MV-4-11 (cell line): ENCODE measurements at regions not wholly inside any gene's neighbourhood (a gene's known extent, or its start where the extent isn't known, plus 50 kb on each side); places are given as distances from the start of the nearest gene placed in this dataset.
"Not testable (repeated sequence)": the region's sequence is repeated elsewhere in the genome, so short reads cannot be mapped to it uniquely, and the experiment has no call there.

Experiments used
- DNase-seq: peaks from one replicate; lab custom pipeline; 2025; lab: John Stamatoyannopoulos, UW

DNA sequence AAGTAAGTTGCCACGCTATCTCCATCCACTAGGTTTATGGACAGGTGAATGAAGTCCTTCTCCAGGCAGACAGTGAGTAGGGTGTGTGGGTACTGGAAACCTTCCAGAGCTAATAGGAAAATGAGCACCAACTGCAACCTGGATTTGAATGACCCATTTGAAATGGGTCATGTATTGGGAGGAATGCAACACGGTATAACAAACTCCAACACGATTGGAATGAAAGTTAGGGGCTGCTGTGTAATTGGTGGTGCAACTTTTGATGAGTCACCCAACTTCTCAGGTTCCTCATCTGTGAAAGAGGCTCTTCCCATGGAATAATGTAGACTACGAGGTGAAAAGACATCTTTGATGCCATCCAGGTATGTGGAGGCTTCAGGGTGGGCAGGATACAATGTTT, 241.4 kb upstream of the PODXL start:
- no peak for DNase-seq

DNA sequence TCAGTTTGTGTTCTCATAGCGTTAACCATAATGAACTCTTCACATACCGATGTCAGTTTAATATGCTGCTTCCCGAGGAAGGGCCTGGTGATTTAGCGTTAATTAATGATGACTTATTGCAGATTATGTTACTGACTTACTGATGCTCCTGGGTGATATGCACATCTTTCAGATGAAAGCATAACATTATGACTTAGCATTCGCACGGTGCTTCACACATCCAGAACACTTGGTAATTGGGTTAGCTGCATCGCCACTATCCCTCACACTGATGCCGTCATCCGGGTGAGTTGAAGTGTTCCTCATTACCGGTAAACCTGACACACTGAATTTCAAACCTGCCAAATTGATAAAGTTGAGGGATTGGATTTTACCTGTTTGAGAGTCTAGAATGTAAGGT, 239.0 kb upstream of the PODXL start:
- DNase-seq = no peak

DNA sequence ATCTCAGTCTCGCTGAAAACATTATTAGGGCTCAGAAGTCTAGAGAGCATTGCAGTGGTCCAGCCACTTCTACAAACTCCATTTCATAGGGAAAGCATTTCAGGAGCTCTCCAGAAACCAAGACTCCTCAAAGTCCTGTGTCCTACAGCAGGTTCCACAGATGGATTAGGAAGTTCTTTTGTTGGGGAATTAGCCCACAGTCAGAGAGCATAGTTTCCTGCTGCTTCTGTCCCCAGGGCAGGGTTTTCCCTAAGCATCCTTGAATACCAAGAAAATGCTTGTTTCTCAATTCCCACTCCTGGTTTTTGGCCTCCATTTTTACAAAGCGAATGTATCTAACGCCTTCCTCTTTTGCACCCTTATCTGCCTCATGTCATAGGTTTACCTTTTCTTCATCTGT, 235.9 kb upstream of the PODXL start:
- no peak for DNase-seq

DNA sequence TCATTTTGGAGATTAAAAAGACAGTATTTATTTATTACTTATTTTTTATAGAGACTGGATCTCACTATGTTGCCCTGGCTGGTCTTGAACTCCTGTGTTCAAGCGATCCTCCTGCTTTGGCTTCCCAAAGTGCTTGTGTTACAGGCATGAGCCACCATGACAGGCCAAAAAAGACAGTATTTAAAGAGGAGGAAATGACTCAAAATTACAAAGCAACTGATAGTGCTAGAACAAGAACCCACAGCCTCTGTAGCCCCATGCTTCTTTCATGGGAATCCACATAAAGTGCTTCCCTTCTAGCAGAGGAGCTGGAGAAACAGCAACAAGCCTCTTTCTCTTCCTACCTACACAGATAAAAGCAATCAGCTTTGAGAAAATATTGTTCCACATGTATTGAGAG, 230.7 kb upstream of the PODXL start:
- no peak for DNase-seq

DNA sequence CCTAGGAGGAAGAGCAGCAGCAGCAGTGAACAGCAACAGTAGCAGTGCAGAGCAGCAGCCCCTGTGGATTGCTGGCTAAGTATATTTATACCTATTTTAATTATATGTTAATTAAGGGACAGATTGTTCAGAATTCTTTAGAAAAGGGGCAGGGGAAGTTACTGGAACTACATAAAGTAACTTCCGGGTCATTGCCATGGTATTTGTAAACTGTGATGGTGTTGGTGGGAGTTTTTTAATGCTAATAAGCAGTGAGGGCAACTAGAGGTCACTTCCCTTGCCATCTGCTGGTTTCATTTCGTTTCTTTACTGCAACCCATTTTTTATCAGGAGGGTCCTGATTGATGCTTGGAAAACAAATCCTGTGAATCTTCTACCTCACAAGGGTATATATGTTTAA, 229.8 kb upstream of the PODXL start:
- peak; percentile 44 for DNase-seq

DNA sequence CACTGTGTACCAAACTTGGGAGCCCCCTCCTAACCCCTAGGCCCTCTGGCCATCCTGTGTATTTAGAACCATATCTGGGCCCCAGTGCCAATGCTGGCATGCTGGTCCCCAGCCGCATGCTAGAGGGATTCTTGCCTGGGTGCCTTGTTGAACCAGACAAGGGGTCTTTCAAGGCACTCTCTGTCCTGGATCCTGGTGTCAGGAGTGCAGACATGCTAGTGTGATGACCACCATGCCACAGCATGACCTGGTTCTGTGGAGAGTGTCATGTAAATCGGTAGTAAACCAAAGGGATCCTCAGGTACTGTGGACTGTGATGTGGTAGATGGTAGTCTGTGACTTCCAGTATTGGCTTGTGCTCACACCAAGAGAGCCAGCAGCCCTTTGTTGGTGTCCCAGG, 222.2 kb upstream of the PODXL start:
- DNase-seq = no peak

DNA sequence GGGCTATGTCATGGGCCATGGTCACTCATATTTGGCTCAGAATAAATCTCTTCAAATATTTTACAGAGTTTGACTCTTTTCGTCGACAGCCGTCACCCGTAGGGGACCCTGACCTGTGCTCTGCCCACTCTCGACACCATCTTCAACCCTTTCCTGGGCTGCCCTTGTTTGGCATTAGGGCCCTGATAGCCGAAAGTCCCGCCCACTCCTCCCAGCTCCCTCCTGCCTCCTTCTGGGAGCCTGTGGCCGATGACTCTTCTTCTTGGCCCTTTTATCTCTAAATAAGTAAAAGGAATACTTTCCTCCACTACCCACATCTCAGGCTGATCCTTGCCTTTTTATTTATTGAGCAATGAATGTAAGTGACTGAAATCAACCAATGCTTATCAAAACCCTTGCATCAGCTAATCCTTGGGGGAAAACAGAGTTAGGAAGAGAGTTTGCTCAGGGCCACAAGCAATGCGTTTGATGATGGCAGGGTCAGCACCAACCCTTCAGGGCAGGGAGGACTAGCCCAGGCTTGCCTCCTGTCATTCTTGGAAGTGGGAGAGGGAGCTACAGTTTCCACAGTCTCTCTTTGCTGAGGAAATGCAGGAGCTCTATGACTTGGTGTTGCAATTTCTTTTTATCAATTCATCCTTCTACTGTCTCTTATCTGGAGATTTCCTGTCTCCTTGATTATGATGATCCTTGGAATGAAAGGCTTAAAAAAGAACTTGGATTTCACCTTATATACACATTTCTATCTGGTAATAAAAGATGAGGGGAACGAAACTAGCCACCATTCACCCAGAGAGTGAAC, 218.2 kb upstream of the PODXL start:
- no peak for DNase-seq

DNA sequence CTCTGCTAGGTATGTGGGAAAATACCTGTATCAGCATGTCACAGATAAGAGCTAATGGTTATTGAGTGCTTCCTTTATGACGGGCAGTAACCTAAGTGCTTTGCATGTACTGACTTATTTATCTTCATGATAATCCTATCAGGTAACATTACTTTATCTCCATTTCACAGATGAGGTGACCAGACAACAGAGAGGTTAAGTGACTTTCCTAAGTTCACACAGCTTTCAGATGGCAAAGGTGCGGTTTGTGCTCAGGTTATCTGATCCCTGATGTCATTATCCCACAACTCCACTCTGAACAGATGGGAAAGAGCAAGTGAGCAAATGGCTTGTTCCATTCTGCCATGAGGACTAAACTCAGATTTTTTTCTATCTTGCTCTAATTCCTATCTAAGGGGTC, 217.0 kb upstream of the PODXL start:
- no peak for DNase-seq

DNA sequence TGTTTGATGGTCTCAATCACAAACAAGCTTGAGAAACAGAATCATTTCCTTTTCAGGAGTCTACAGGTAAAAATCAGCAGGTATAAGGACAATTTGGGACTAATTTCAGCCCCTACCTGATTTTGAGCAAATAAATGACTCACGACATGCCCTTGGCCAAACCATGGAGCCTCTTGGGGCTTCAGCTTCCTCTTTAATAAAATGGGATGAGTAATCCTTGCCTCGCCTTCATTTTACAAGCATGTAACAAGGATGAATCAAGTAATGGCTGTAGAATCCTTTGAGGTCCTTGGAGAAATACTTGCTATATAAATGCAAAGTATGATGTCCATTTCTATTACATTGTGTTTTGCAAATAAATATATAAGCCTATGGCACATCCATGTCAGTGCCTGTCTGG, 212.8 kb upstream of the PODXL start:
- DNase-seq = no peak

DNA sequence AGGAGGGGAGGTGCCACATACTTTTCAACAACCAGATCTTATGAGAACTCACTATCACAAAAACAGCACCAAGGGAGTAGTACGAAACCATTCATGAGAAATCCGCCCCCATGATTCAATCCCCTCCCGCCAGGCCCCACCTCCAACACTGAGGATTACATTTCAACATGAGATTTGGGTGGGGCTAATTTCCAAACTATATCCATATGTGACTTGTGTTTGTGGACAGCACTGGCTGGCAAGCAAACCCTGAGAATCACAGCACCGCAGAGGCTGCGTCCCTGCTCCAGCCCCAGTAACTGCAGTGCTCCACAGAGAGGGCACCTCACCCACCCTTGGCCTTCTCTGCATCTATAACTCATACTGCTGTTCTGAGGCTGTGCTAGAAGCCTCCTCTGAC, 211.2 kb upstream of the PODXL start:
- no peak for DNase-seq

DNA sequence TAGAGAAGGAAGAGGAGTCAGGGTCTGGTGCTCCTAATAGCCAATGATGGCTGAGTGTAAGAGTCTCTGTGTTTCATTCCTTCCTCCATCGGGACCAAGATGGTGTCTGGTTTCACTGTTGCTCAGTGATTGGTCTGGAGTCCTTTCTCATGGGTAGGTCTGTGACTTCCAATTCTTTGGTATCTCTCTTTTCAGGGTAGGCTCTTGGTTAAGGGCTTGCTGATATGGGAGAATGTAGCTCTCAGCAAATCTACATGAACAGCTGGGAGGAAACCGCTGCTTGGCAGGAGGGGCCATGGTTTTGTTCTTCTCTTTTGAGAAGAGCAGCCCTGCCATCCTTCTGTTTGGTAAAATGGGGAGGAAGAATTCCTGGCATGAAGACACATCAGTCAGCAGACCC, 209.1 kb upstream of the PODXL start:
- no peak for DNase-seq

DNA sequence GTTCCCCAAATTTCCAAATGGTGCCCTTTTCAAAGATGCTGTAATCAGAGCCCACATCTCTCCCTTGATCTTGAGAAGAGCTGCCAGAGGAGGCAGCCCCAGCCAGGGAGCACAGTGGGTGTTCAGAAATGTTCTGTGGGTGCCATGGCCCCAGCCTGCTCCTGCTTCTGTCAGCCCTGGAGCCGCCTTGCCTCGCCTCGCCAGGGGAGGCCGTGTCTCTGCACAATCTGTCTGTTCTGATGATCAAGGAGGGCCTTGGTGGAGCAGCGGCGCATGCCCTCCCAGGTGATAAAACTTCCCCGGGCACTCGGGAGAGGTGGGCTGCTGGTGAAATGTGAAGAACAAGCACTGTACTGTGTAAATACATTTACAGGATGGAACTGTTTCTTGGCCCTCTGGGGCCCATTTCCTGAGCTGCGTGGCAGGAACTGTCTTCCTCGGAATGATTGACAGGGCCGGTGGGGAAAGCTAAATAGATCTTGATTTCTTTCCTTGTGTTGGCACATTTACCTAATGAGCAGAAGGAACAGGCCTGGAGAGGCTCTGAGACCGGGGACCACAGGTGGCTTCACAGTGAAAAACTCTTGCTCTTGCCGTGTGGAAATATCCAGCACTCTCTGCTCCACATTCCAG, 207.8 kb upstream of the PODXL start:
- no peak for DNase-seq

DNA sequence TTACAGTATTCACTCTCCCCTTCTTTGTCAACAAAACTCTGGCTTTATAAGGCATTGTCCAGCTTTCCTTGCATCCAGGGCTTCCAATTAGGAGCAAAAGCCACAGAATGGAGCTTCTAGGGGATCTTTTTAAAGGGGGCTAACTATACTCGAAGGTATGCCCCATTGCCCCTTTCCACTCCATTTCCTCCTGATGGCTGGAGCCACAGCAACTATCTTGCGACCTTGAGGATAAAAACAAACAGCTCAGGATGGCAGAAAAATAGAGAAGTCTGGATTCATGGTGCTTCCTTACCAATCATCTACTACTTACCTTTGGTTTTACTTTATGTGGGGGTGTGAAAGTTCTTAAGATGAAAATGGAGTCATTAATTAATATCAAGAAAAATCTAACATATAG, 206.3 kb upstream of the PODXL start:
- no peak for DNase-seq

DNA sequence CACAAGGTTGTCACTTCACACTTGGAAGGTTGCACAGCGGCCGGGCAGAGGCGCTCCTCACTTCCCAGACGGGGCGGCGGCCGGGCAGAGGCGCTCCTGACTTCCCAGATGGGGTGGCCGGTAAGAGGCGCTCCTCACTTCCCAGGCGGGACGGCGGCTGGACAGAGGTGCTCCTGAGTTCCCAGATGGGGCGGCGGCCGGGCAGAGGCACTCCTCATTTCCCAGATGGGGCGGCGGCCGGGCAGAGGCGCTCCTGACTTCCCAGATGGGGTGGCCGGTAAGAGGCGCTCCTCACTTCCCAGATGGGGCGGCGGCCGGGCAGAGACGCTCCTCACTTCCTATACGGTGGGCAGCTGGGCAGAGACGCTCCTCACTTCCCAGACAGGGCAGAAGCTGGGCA, 199.4 kb upstream of the PODXL start:
- not testable (repeated sequence) for DNase-seq

DNA sequence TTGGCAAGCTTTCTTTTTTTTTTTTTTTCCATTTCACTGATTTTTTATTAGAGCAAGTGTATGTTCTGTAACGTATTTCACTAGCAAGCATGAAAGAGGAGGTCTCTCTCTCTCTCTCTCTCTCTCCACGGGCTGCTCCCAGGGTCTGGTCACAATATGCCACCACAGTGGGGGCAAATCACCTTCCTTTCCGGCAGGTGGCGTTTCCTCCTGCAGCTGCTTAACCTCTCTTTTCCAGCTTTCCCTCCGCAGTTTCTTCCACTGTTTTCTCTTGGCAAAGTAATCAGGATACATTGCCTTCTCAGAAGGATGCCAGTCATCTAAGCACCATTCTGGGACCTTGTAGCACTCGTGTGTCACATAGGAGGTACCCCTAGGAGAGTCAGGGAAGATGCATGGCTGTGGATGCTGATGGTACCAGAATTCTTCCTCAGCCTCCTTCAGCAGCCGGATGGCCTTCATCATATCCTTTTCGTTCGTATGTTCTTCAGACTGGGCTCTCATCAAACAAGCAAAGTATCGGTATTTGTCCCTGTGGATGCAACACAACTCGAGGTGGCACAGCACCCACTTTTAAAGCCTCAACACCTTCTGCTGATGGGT, 197.3 kb upstream of the PODXL start:
- DNase-seq = no peak

DNA sequence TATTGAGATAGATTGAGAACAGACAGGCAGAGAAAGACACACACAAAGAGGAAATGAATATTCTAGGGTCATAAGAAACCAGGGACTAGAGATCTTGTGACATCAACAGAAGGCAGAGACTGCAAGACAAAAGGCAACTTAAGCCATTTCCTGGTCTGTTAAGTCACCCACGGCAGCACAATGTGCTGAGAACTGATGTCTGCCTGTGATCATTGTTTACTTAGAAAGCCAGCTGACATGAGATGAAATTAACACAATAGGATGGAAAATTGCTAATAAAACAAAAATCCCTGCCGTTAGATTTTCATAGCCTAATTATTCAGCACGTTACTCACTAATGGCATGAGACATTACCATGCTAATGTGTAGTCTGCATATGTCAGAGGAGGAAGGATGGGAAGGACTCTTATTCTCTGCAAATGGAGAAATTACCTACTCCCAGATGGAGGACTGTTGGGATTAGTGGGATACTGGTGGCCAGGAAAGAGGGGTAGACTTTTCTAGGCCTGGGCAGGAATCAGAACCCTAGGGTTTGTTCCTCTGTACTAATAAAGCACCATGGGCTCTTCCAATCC, 191.3 kb upstream of the PODXL start:
- DNase-seq = peak; percentile 54

DNA sequence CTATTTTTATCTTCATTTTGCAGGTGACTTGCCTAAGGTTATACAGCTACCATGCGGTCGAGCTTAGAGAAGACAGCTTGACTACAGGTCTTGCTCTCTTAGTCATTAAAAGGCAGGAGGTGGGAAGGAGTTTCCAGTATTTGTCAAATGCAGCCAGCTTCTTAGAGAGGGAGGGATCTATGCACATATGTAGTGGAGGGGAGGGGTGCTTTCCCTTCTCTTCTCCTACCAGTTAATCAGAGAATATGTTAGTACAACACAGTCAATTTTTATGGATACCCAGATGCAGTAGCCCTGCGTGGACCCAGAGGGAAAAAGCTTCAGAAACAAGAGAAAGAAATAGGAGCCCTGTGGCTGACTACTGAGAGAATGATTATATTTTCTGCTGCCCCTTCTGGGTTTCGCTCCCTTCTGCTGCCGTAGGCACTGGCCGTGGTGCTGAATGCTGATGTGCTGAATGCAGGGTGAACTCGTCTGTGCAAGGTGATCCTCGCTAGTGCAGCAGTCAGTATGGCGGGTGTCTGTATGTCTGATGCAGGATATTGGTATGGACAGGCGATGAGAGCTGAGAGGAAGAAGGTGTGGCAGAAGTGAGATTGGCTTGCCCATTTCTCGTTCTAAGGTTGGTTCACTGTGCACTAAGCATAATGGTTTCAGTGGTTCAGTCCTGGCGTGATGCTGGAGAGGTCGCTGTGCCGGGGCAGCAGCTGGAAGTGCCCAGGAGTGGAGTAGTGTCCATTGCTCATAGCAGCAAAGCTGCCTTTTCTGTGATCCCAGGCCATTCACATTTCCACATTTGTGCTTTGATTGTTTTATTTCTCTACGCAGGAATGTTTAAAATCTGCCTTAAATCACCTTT, 189.2 kb upstream of the PODXL start:
- DNase-seq = peak; percentile 10

DNA sequence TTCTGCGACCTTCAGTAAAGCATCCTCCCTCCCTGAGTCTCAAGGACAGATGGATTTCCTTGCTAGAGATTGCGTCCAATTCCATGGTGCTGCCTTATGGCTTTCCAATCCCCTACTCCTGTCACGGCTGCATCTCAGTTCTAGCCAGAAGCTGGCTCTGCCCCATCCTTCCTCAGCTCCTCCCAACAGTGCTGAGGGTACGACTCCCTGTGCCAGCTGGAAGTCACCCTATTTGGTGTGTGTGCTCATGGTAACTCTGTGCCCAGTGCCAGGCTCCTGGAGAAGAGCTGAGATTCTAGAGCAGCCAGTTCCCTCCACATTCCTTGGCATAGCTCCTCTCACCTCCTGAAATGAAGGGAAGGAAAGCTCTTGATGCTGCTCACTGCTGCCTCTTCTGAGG, 185.0 kb upstream of the PODXL start:
- no peak for DNase-seq

DNA sequence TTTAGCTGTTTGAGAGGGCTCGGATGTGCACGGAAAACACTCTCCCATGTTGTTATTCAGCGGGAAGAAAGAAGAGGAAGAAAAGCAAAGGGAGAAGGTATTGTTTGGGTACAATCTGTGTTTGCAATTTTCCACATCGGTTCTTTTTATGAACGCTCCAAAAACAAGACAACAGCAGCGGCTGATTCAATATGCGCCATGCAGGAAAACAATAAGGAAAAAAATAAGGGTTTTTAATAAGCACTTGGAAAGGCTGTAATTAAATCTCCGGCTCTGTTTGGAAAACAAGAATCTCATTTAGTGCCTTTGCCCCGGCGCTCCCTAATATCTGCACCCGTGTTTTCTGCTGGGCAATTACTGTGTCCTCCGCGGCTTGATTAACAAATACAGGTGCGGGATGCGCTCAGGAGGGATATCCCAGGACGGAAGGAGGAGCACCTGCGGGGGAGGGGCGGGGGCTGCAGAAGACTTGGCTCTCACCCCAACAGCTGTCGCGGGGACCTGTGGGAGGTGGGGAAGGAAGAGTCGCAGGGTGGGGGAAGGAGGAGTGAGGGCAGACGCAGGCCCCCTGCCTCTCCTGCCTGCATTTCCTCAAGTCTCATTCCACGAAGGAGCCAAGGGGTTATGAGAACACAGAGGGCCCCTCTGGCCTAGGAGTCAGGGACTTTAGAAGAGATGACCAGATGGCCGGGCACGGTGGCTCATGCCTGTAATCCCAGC, 181.5 kb upstream of the PODXL start:
- no peak for DNase-seq

DNA sequence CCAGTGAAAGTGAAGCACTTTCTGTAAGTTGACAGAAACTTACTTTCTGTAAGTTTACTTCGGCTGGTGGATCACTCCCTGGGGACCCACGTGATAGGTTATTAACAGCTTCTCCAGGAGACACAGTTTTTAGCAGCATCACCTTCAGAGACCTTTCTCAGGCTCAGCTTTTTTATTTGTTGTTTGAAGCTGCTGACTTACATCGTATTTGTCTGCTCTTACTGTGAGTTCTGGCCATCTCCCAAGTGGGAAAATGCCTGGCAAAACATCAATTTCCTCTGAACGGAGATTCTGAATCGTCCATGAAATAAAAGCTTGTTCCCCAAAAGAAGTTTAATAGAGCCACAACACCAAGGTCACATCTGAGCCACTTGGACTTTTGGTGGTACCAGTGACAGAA, 178.7 kb upstream of the PODXL start:
- no peak for DNase-seq

DNA sequence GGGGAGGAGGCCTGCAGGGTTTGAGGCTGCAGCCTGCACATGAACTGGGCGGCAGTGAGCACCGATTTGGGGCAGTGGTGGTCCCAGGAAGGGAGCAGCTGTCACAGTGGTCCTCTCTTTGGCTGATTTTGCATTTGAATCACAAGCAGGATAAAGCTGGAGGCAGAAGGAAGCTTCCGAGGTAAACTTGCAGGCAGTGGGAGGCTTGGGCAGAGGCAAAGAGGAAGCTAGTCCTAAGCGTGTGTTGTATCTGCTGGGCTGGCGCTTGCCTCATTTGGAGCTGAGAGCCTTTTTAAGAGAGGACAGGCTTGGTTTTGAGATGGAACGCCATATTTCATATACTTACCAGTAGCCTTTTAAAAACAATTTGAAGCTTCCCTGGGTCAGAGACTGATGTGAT, 177.2 kb upstream of the PODXL start:
- no peak for DNase-seq

DNA sequence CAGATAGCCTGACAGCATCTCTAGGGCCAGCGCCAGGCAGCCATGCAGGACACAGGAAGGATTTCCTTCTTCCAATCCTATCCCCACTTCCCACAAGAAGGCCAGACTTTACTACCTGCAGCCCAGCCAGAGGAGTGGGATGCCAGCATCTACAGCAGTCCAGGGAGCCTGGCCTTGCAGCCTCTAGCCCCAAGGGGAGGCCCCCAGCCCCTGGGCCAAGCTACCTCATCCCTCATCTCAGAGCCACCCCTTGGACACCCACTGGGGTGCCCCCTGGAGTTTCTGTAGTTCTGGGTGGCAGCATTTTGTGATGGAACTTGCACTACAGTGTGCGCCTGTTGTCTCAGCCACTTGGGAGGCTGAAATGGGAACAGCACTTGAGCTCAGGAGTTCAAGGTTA, 170.8 kb upstream of the PODXL start:
- DNase-seq = no peak
